ENCODE measurements at regions not wholly inside any gene's neighbourhood (a gene's known extent, or its start where the extent isn't known, plus 50 kb on each side); places are given as distances from the start of the nearest gene placed in this dataset.
"Not testable (repeated sequence)": the region's sequence is repeated elsewhere in the genome, so short reads cannot be mapped to it uniquely, and the experiment has no call there.

GRCh38 chrX:3476973-3477372, 130.5 kb upstream of the MXRA5 start:
- TF ChIP-seq, protein P1, sequence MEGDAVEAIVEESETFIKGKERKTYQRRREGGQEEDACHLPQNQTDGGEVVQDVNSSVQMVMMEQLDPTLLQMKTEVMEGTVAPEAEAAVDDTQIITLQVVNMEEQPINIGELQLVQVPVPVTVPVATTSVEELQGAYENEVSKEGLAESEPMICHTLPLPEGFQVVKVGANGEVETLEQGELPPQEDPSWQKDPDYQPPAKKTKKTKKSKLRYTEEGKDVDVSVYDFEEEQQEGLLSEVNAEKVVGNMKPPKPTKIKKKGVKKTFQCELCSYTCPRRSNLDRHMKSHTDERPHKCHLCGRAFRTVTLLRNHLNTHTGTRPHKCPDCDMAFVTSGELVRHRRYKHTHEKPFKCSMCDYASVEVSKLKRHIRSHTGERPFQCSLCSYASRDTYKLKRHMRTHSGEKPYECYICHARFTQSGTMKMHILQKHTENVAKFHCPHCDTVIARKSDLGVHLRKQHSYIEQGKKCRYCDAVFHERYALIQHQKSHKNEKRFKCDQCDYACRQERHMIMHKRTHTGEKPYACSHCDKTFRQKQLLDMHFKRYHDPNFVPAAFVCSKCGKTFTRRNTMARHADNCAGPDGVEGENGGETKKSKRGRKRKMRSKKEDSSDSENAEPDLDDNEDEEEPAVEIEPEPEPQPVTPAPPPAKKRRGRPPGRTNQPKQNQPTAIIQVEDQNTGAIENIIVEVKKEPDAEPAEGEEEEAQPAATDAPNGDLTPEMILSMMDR (IDR thresholded peaks at IDR 0.05; ENCODE audit: insufficient read depth, missing control alignments): no peak
- FAIRE-seq (no peak), DNase-seq (ENCODE audit: insufficient read length, low spot score) (no peak)

- not testable (repeated sequence) for DNase-seq (ENCODE audit: insufficient read length, low spot score); FAIRE-seq
Observed at GRCh38 chrX:3470211-3470679, 123.8 kb upstream of the MXRA5 start.

- FAIRE-seq: no peak
- TF ChIP-seq, protein P1 (IDR thresholded peaks at IDR 0.05; ENCODE audit: insufficient read depth, missing control alignments): no peak
- DNase-seq (ENCODE audit: insufficient read length, low spot score): no peak
Observed at GRCh38 chrX:3468031-3468430, 121.6 kb upstream of the MXRA5 start.

- TF ChIP-seq, protein P1 (IDR thresholded peaks at IDR 0.05; ENCODE audit: insufficient read depth, missing control alignments): no peak
- DNase-seq (ENCODE audit: insufficient read length, low spot score) (no peak), FAIRE-seq (no peak)
Observed at GRCh38 chrX:3465017-3465416, 118.6 kb upstream of the MXRA5 start.

GRCh38 chrX:3462166-3462508, 115.7 kb upstream of the MXRA5 start:
- FAIRE-seq: no peak
- no peak for DNase-seq (ENCODE audit: insufficient read length, low spot score)
- TF ChIP-seq, protein P1 (IDR thresholded peaks at IDR 0.05; ENCODE audit: insufficient read depth, missing control alignments): no peak

DNA sequence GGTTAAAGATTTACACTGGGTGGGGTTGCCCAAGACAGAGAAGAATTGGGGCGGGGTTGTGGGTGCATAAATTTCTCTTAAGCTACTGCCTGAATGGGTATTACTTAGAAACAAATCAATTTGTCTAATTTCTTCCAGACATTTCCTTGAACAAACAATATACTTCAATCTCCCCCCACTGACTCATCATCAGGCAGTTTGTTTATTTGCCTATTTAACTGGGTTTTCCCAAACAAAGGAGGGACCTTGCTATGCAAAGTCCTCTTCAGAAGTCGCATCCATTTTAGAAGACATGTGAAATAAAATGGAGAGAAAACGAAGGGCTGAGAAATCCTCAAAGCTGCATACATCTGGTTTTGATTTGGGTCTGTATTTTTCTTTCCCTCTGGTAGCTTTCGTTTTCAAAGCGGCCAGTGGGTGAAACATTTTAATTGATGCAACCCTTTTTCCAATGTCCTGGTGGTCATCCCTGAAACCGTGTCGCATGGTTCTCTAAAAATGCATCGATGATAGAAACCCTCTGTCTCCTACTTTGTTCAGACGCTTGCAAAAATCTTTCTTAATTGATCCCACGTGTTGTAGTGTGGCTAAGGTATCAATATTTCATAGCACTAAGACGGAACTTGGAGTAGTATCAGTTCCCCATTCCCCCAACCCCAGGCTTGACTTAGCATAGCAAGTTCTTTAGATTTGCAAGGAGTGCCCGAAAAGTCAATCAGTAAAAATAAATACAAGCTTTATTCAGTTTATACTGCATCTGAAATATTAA, 115.1 kb upstream of the MXRA5 start:
- TF ChIP-seq, protein P1 (IDR thresholded peaks at IDR 0.05; ENCODE audit: insufficient read depth, missing control alignments): no peak
- peak; percentile 32 for FAIRE-seq
- no peak for DNase-seq (ENCODE audit: insufficient read length, low spot score)

GRCh38 chrX:3455796-3456195, 109.3 kb upstream of the MXRA5 start:
- TF ChIP-seq, protein P1 (IDR thresholded peaks at IDR 0.05; ENCODE audit: insufficient read depth, missing control alignments): no peak
- FAIRE-seq (no peak), DNase-seq (ENCODE audit: insufficient read length, low spot score) (no peak)
